NCI-H2227 (cell line): ENCODE measurements at regions not wholly inside any gene's neighbourhood (a gene's known extent, or its start where the extent isn't known, plus 50 kb on each side); places are given as distances from the start of the nearest gene placed in this dataset.

Experiments used
- DNase-seq: peaks from one replicate; lab custom pipeline; 2025; ENCODE audit not compliant: unreplicated experiment; lab: John Stamatoyannopoulos, UW

DNA sequence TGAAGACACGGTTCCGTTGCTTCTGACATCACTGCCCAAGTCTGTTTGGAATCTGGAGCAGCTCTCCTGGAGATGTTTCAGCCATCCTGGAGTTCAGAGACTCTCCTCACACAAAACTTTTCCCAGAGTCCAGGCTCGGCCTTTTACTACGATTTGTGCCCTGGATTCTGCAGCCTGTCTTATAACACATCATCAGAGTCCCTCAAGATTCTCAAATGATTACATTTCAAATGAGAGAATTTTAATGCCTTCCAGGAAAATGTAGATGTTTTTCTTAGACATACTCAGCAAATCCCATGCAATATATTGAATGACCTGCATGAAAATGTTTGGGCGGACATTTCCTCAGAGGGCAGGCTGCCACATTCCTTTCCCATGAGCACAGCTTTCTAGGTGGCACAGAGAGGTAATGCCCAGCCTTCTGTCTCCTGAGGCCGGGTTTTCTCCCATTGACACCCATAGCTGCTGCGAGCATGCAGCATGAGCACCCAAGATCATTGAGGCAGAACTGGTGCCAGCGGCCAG, 129.1 kb downstream of the SNX19 start:
- DNase-seq, result no peak

- DNase-seq, result no peak
Observed at GRCh38 chr11:130787973-130788570, 128.2 kb downstream of the SNX19 start.

DNA sequence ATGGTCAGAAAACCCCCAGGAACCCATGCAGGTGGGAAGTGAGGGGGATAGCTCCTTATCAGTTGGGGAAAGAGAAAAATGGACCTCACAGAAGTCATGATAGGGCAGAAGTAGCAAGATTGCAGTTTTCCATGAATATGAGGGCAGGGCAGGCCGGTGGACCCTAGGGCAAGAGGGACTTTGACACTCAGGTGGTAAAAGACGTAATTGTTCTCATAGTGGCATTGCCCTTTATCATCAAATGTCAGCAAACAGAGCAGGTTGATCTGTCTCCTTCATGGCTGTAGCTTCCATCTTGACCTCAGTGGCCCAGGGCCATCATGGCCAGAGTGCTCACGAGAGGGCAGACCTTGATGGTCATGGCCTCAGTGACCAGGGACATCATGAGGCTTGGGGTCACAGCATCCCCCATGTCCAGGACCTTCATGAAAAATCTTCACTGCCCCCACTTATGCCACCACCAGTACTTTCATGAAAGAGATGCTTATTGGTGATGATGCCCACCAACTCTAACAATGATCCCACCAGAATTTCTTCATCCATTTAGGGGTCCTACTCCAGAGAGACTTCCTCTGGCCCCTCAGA, 127.1 kb downstream of the SNX19 start:
- DNase-seq, result no peak

DNA sequence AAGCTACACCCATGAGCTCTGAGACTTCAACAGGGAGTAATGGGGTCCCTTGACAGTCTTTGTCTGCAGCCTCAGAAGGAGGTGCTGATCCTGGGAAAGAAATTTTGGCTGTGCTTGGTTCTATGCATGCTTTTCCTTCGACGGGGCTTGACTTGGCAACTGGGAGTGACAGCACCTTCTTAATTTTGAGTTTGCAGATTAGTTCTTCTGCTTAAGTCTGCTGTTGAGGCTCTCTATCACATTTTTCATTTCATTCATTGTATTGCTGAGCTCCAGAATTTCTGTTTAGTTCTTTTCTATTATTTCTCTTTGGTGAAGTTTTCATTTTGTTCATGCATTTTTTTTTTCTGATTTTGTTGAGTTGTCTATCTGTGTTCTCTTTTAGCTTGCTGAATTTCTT, 125.6 kb downstream of the SNX19 start:
- DNase-seq, result no peak

GRCh38 chr11:130792772-130793171, 123.5 kb downstream of the SNX19 start:
- no peak for DNase-seq

DNA sequence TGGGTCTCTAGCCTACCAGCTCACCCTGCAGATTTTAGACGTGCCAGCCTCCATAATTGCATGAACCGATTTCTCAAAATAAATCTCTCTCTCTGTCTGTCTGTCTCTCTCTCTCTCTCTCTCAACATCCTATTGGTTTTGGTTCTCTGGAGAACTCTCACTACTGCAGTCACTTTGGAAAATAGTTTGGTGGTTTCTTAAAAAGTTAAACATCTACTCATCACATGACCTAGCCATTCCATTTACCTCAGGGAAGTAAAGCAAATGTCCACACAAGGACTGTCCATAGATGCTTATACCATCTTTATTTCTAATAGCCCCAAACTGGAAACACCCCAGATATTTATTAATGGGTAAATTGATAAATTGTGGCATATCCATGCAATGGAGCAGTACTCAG, 119.5 kb downstream of the SNX19 start:
- DNase-seq, result no peak

DNA sequence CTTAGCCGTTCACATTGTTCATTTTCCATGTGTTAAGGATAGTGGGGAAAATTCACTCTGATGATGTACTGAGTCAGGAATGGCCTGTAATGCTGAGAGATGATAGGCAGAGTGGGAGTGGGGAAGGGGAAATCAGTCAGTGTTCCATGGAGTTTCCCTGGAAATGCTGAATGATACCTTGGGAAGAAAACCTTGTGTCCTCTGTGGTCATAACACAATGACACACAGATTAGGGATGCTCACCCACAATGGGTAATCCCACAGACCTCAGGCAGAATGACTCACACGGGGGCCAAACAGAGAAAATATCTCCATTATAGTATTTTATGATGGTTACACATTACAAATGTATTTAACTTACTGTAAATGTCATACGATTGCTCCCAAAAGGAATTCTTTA, 118.0 kb downstream of the SNX19 start:
- no peak for DNase-seq

- DNase-seq, result no peak
Observed at GRCh38 chr11:130798801-130799200, 117.5 kb downstream of the SNX19 start.

DNA sequence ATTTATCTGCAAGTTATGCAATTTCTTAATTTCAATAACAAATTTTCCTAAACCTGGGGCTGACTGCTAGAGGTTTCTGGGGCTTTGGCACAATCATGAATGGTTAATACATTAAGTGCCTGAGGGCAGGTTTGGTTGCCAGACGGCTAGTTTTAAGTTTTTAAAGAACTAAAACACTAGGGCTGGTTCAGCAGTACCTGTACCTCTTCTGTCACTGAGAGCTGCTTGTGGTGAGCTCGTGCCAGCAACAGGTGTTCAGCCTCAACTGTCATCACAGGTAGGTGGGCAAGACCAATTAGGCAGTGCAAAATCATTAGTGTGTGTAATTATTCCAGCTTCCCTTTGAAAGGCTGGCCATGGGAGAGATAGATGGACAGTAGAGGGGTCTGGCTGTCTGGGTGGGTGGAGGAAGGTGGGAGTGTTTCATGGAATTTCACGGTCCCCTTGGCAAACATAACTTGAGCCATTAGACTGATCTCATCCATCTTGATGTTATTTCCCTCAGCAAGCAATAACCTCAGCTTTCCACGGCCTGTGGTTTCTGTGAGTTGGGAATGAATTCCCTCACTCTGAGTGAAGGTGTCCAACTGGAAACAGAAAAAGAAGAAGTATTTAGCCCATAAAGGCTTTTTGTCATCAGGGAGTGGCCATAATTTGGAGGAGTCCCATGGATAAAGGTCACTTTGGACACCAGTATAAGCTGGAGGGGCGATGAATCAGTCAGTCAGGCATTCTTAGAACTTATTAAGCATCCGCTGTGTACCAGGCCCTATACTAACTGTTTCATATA, 114.8 kb downstream of the SNX19 start:
- DNase-seq, result no peak

DNA sequence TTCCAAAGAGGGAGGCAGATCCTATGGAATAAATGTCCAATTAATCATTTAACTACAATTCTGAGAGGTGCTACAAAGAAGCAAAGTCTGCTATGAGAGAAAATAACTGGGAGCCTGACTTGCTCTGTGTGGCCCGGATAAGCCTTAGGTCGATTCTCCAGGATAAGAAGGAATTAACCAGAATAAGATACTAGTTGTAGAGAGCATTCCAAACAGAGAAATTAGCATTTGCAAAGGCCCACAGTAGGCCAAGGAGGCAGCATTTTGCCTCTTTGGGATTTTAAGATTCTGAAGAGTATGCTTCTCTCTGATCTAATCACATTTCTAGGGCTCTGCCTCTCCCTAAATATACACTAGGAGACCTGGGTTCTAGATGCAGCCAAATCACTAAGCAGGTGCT, 113.7 kb downstream of the SNX19 start:
- DNase-seq, result no peak

DNA sequence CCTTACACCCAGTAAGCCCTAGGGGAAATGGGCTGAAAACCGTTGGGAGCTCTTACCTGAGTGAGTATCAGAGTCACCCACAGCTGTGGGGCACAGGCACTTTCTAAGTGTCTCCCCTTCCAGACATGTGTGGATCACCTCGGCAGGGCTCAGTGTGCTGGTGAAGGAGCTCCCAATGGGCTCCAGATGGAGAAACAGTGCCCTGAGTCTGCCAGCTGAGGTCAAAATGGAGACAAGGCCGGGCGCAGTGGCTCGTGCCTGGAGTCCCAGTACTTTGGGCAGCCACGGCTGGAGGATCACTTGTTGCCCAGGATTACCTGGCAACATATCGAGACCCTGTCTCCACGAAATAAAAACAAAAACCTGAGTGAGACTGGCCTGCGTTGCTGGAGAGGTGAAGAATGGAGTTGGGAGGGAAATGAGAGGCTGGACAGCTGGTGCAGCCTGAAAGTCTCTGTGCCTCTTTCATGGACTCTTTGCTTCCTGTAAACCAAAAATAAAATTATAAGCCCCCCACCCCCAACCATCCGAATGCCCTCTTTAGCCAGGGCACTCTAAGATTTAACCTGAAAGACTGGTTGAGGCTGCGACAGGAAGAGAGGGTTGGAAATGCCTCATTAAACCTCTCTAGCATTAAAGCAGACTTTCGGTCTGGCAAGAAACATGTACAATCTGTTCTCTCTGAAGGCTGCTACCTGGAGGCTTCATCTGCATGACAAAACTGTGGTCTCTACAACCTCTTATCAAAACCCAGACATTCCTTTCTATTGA, 111.8 kb downstream of the SNX19 start:
- no peak for DNase-seq

DNA sequence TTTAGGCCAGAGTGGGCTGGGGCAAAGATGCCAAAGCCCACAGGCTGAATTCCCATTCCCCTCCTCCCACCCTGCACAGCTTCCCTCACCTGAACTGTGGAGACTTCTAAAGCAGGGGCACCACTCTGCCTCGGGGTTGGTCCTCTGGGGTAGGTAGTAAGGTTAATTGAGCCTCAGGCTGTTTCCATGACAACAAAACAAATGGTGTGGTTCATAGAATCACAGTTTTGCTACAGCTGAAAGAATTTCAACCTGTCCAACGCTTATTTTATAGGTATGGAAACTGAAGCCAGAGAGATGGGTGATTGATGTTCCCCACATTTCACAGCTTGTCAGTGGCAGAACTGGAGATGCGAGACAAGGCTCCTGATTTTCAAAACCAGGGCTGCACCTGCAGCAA, 109.5 kb downstream of the SNX19 start:
- no peak for DNase-seq

- DNase-seq, result no peak
Observed at GRCh38 chr11:130808541-130808940, 107.7 kb downstream of the SNX19 start.

DNA sequence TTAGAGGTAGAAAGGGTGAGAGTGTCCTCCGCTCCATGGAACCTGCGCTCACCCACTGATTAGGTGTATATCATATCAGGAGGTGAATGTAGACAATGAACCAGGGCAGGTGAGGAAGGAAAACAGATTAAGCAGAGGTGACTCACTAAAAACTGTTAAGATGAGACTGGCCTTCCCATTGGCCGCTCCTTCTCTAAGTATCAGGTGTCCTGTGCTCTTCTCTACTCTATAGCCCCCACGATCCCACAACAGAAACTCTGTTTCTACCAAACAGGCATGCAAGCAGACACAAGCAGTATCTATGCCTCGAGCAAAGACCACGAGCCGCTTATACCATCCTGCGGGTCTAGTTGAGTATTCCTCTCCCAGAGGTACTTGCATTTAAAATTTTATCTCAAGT, 103.1 kb downstream of the SNX19 start:
- no peak for DNase-seq

DNA sequence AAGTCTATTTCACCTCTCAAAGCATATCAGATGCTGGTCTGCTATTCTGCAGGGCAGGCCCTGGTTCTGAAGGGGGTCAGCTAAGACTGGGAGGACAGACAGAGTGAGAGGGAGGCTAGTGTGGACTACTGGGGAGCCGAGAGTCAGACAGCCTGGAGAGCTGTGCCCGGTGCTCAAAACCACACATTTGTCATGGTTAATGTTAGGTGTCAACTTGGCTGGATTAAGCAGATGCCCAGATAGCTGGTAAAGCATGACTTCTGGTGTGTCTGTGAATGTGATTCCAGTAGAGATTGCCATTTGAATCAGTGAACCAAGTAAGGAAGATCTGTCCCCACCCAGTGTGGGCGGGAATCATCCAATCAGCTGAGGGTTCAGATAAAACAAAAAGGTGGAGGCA, 102.6 kb downstream of the SNX19 start:
- no peak for DNase-seq

DNA sequence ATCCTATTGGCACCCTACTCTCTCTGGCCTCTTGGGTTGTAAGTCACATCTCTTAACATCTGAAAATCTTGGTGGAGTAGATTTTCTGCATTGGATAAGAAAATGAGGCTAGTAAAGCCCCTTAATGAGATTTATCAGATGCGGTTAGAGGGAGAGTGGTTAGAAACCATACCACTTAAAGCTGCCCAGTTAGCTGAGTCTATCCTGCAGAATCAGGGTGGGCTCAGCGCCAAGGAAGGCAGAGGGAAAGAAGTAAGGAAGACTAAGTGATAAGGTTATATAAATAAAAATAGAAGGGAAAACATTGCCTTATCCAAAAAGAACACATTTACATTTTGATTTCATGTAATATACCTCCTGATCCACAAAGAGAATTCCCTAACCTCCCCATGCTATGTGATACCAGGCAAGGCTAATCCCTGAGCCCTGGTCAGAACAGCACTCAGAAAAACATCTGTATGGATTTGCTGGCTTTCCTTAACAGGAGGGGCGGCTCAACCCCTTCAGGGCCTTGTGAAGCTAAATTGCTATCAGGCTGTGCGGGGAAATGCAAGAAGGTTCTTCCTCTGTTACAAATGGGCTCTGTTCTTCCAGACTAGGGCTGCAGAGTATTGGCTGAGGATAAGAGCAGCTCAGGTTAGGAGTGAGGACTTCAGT, 101.7 kb downstream of the SNX19 start:
- no peak for DNase-seq

GRCh38 chr11:130815097-130815802, 101.0 kb downstream of the SNX19 start:
- no peak for DNase-seq

- DNase-seq, result no peak
Observed at GRCh38 chr11:130815956-130816355, 100.3 kb downstream of the SNX19 start.

DNA sequence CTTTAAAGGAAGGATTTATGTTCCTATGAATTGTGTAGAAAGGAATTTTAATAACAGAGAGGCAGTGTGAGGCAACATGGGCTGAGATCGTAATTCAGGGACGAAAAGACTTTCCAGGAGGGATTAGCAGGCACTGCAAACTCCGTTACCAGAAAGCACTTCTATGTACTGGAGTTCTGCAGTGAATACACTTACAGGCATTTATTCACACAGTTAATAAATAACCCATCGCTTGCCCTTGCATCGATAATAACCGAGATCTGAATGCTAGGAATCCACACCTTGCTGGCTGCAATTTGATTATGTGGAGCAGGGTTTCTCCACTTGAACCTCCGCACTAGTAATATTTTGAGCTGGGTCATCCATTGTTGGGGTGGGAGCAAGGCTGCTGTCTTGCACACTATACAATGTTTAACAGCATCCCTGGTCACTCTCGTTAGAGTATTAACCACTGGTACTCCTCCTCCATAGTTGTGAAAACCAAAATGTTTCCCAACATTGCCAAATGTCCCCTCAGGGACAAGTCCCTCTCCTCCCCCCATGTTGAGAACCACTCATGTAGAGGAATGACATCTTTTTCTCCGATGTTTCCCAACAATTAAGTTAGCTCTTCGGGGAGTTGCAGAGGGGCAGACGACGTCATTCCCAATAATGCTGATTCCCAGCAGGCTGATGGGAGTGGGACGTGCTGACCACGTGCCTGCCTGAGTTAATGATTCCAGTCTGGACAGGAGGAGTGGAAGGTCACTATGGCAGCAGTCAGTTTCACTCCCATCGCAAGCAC, 99.5 kb downstream of the SNX19 start:
- no peak for DNase-seq
